GM12872 (cell line): ENCODE measurements at regions not wholly inside any gene's neighbourhood (a gene's known extent, or its start where the extent isn't known, plus 50 kb on each side); places are given as distances from the start of the nearest gene placed in this dataset.

ENCODE experiments used
- CTCF ChIP-seq: IDR thresholded peaks from 3 replicates; pipeline ENCODE4 v1.5.1; 2011; ENCODE audit warnings: low read depth, mild to moderate bottlenecking, low read length, moderate library complexity; ENCODE audit not compliant: insufficient read depth

GRCh38 chr9:82722561-82722960 is 340.4 kb downstream of the RASEF start:
- TF ChIP-seq CTCF, result no peak

- no peak for TF ChIP-seq CTCF
These were observed 336.3 kb downstream of the RASEF start for GRCh38 chr9:82726424-82727276.

- TF ChIP-seq CTCF, result no peak
These were observed 333.8 kb downstream of the RASEF start for GRCh38 chr9:82729141-82729540.

- no peak for TF ChIP-seq CTCF
These were observed 332.9 kb downstream of the RASEF start for GRCh38 chr9:82729991-82730589.

- no peak for TF ChIP-seq CTCF
These were observed 330.0 kb downstream of the RASEF start for GRCh38 chr9:82732928-82733327.

- TF ChIP-seq CTCF, result no peak
These were observed 326.8 kb downstream of the RASEF start for GRCh38 chr9:82736126-82736525.

GRCh38 chr9:82736701-82737100 is 326.2 kb downstream of the RASEF start:
- TF ChIP-seq CTCF, result no peak
